ENCODE measurements at regions not wholly inside any gene's neighbourhood (a gene's known extent, or its start where the extent isn't known, plus 50 kb on each side); places are given as distances from the start of the nearest gene placed in this dataset.

GRCh38 chr11:39917256-39917655, 1542.2 kb downstream of the LRRC4C start:
- ChIA-PET POLR2A (no interaction called here), CTCF (no interaction called here)
- intact Hi-C loops (cut with micrococcal nuclease; ENCODE audit: unreplicated experiment) = no loop called here
- no peaks in the 10 kb centered on the region for H3K36me3 ChIP-seq (ENCODE audit: control insufficient read depth, insufficient read depth, low read length)
- in situ Hi-C loops (cut with HindIII; ENCODE audit: low pct_unique_long_range_greater_than_20kb, low sequenced_read_pairs) = no loop called here
- TF ChIP-seq REST (IDR thresholded peaks at IDR 0.05; ENCODE audit: insufficient read depth in 1 of 2, low read depth in 2 of 2, low read length in 1 of 2) = no peak
- no peaks in the 10 kb centered on the region for H3K4me1 ChIP-seq (ENCODE audit: control insufficient read depth, insufficient read depth, low read length)
- BruUV-seq (replicated peaks) = no TSS peak
- no peak for ATAC-seq
- no peaks in the 10 kb centered on the region for H3K27me3 ChIP-seq (ENCODE audit: control insufficient read depth, insufficient read depth, low read length)
- no peak overlapping the region for H3K27ac ChIP-seq (ENCODE audit: low read length)
- DNase-seq (ENCODE audit: low read depth, low spot score) = no peak
- H3K9me3 ChIP-seq (ENCODE audit: control insufficient read depth, insufficient read depth, low read depth, low read length) = no peaks in the 10 kb centered on the region
- H3K4me3 ChIP-seq (ENCODE audit: low read depth in 2 of 2, low read length in 2 of 2) = no peak overlapping the region

GRCh38 chr11:39910087-39910486, 1549.4 kb downstream of the LRRC4C start:
- ATAC-seq = no peak
- no peak overlapping the region for H3K27ac ChIP-seq (ENCODE audit: low read length)
- POLR2A ChIA-PET = no interaction called here
- CTCF ChIA-PET = no interaction called here
- no peaks in the 10 kb centered on the region for H3K27me3 ChIP-seq (ENCODE audit: control insufficient read depth, insufficient read depth, low read length)
- no peaks in the 10 kb centered on the region for H3K9me3 ChIP-seq (ENCODE audit: control insufficient read depth, insufficient read depth, low read depth, low read length)
- no peak for DNase-seq (ENCODE audit: low read depth, low spot score)
- no peaks in the 10 kb centered on the region for H3K36me3 ChIP-seq (ENCODE audit: control insufficient read depth, insufficient read depth, low read length)
- intact Hi-C loops (cut with micrococcal nuclease; ENCODE audit: unreplicated experiment) (no loop called here), in situ Hi-C loops (cut with HindIII; ENCODE audit: low pct_unique_long_range_greater_than_20kb, low sequenced_read_pairs) (no loop called here)
- BruUV-seq (replicated peaks) = no TSS peak
- TF ChIP-seq REST (IDR thresholded peaks at IDR 0.05; ENCODE audit: insufficient read depth in 1 of 2, low read depth in 2 of 2, low read length in 1 of 2) = no peak
- no peak for TF ChIP-seq TCF7L2 (IDR thresholded peaks at IDR 0.05; ENCODE audit: low read depth, low read length)
- TF ChIP-seq CTCF (IDR thresholded peaks at IDR 0.05) = no peak
- no peak overlapping the region for H3K4me3 ChIP-seq (ENCODE audit: low read depth in 2 of 2, low read length in 2 of 2)
- no peaks in the 10 kb centered on the region for H3K4me1 ChIP-seq (ENCODE audit: control insufficient read depth, insufficient read depth, low read length)

- CTCF ChIA-PET = no interaction called here
- H3K27me3 ChIP-seq (ENCODE audit: control insufficient read depth, insufficient read depth, low read length) = no peaks in the 10 kb centered on the region
- intact Hi-C loops (cut with micrococcal nuclease; ENCODE audit: unreplicated experiment) (no loop called here), in situ Hi-C loops (cut with HindIII; ENCODE audit: low pct_unique_long_range_greater_than_20kb, low sequenced_read_pairs) (no loop called here)
- H3K4me3 ChIP-seq (ENCODE audit: low read depth in 2 of 2, low read length in 2 of 2) = no peak overlapping the region
- ATAC-seq (no peak), DNase-seq (ENCODE audit: low read depth, low spot score) (no peak)
- POLR2A ChIA-PET = no interaction called here
- BruUV-seq (replicated peaks) = no TSS peak
- no peaks in the 10 kb centered on the region for H3K9me3 ChIP-seq (ENCODE audit: control insufficient read depth, insufficient read depth, low read depth, low read length)
- no peaks in the 10 kb centered on the region for H3K4me1 ChIP-seq (ENCODE audit: control insufficient read depth, insufficient read depth, low read length)
- H3K27ac ChIP-seq (ENCODE audit: low read length) = no peak overlapping the region
- TF ChIP-seq POLR2AphosphoS5 (IDR thresholded peaks at IDR 0.05; ENCODE audit: low read depth, low read length) = no peak
- TF ChIP-seq TCF7L2 (IDR thresholded peaks at IDR 0.05; ENCODE audit: low read depth, low read length) = no peak
- TF ChIP-seq SIN3A (IDR thresholded peaks at IDR 0.05; ENCODE audit: borderline replicate concordance, insufficient read depth, low read depth, low read length) = no peak
- TF ChIP-seq REST (IDR thresholded peaks at IDR 0.05; ENCODE audit: insufficient read depth in 1 of 2, low read depth in 2 of 2, low read length in 1 of 2) = no peak
- no peak for TF ChIP-seq CTCF (IDR thresholded peaks at IDR 0.05)
- no peaks in the 10 kb centered on the region for H3K36me3 ChIP-seq (ENCODE audit: control insufficient read depth, insufficient read depth, low read length)
Measured at GRCh38 chr11:39860931-39861330, 1598.5 kb downstream of the LRRC4C start.
